SKM-1 (cell line): ENCODE measurements at regions not wholly inside any gene's neighbourhood (a gene's known extent, or its start where the extent isn't known, plus 50 kb on each side); places are given as distances from the start of the nearest gene placed in this dataset.
"Not testable (repeated sequence)": the region's sequence is repeated elsewhere in the genome, so short reads cannot be mapped to it uniquely, and the experiment has no call there.

ENCODE experiments used
- DNase-seq: peaks from one replicate; lab custom pipeline; 2025; ENCODE audit not compliant: unreplicated experiment; lab: John Stamatoyannopoulos, UW

DNA sequence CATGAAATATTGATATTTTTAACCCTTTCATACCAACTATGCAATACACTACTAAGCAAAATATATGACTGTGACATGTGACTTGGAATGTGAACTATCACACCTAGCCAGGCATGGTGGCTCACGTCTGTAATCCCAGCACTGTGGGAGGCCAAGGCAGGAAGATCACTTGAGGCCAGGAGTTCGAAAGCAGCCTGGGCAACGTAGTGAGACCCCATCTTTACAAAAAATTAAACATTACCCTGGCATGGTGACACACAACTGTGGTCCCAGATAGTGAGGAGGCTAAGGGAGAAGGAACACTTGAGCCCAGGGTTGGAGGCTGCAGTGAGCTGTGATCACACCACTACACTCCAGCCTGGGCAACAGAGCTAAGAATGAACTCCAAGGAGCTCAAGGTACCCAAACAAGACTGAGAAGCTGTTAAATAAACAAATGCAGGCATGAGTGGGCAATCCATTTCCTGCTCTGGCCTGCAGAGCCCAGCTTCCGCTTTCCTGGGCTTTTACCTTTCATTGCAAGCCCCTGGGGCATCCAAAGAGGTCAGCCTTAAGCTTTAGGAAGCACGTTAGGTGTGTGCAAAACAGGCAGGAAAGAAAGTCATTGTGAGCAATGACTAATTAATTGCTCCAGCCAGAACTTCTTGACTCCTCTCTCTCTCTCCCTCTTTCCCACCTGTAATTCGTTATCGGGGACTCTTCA is 162.1 kb upstream of the FOXK1 start:
- DNase-seq, result no peak

GRCh38 chr7:4523219-4523618 is 158.9 kb upstream of the FOXK1 start:
- DNase-seq, result no peak

DNA sequence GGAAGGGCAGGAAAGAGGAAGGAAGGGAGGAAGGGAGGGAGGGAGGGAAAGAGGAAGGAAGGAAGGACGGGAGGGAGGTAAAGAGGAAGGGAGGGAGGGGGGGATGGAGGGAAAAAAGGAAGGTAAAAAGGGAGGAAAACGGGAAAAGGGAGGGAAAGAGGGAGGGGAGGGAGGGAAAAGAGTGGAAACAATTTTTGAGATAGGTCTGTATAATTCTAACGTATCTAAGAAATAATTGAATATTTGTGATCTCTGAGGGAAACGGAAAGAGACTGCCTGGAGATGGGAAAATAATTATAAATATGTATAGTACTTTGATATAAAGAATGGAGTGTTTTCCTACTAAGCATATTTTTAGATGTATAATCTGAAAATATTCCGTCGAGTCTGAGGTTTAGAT is 158.2 kb upstream of the FOXK1 start:
- no peak for DNase-seq

- DNase-seq, result no peak
Observed at GRCh38 chr7:4525884-4526283, 156.2 kb upstream of the FOXK1 start.

DNA sequence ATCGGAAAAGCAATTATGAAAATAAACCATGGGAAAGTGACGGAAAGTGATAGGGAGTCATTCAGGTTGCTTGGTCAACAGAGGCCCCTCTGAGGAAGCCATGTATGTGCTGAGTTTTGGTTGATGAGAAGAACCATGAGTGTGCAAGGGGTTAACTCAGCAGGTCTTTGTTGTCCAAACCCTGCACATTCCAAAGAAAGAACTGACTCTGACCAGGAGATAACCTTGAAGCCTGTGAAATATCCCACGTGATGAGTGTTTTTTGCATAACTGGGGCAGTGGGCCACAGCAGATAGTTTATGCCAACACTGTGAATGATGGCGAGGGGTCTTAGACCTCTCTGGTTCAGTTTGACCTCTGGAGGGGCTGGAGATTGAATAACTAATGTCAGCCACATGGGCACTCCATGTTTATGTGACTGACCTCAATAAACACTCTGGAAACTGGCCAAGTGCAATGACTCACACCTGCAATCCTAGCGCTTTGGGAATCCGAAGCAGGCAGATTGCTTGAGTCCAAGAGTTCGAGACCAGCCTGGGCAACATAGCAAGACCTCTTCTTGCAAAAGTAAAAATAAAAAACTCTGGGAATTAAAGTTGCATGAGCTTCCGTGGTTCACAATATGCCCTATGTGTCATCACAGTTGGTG is 154.0 kb upstream of the FOXK1 start:
- DNase-seq, result no peak

- no peak for DNase-seq
Observed at GRCh38 chr7:4531236-4531635, 150.9 kb upstream of the FOXK1 start.

- DNase-seq, result not testable (repeated sequence)
Observed at GRCh38 chr7:4533339-4533738, 148.8 kb upstream of the FOXK1 start.

DNA sequence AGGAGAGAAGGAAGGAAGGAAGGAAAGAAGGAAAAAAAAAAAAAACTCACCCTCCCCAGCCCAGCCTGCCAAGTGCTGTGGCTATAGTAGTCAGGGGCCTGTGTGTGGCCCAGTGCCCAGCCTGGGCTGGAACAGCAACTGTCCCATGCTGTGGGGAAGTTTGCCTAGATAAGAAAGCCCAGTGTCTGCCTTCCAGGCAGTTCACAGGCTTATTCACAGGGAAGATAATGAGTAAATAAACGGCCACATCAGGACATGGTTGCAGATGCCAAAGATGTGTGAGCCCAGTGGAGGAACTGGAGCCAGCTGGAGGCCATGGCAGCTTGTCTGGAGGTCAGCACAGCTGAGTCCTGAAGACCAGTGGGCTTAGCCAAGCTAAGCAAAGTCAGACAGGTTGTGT is 132.4 kb upstream of the FOXK1 start:
- no peak for DNase-seq

GRCh38 chr7:4550117-4550516 is 132.0 kb upstream of the FOXK1 start:
- no peak for DNase-seq

- DNase-seq, result no peak
Observed at GRCh38 chr7:4552985-4553384, 129.1 kb upstream of the FOXK1 start.

DNA sequence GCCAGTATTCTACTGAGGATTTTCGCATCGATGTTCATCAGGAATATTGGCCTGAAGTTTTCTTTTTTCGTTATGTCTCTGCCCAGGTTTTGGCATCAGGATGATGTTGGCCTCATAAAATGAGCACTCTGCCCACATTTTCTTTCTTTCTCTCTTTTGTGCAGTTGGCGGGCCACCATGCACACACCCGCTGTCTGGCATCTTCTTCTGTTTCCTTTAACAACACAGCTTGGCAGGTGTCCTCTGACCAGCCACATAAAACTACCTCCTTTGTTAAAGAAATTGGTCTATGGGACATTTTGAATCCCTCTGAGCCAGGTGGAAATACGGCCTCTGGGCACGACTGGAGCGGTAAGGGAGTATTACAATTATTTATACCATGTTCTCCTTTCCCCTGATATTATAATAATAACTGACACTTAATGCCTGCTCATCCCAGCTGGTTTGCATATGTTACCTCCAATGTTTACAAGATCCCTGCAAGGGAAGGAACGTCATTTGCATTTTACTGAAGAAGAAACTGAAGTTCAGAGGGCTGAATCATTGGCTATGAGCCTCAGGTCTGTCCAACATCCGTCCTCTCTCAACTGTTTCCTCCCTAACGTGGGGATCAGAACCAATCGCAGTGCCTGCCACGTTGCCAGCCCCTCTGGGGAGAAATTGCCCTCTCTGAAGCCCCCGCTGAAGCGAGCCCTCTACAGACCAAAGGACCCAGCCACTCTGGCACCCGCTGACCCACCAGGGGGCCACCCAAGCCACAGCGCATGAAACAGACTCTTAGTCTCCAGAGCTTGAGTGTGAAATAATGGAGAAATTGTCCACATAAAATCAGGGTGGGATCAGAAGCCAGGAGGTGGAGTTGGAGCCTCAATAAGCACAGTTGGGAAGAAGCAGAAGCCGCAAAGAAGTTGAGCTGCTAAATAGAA is 125.0 kb upstream of the FOXK1 start:
- no peak for DNase-seq

DNA sequence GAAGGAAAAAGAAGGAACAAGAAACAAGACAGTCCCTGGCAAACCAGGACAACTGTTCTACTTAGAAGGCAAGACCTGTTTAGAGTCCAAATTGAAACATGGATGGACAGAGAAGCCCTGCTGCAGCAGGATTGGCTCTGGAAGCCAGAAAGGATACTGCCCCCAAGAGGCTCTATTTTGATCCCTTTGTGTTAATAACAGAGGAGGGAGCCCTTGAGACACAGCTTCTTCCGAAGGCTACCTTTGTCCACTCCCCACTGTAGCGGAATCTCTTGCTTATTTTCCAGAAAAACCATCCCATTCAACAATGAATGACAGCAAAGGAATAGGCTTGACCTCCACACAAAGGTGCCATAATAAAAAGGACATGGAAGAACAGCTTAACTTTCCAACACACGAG is 120.3 kb upstream of the FOXK1 start:
- DNase-seq, result no peak

- DNase-seq, result no peak
Observed at GRCh38 chr7:4566714-4567113, 115.4 kb upstream of the FOXK1 start.

- no peak for DNase-seq
Observed at GRCh38 chr7:4574851-4575250, 107.2 kb upstream of the FOXK1 start.

DNA sequence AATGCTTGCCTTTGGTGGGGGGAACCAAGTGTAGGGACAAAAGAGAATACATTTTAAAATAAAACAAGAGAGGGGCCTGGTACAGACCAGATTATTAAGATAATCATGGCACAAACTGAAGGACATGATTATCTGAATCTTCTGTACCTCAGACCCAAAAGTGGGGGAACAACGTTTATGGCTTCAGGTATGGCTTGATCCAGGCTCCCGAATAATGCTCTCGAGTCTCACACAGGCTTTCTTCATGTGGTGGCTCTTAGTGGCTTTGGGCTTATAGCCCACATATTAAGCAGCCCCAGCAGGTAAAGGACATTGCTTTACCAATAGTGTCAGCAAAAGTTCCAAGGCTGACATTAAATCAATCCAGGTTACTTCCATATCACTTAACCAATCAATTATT is 106.8 kb upstream of the FOXK1 start:
- DNase-seq, result no peak

- no peak for DNase-seq
Observed at GRCh38 chr7:4602905-4603842, 78.9 kb upstream of the FOXK1 start.

GRCh38 chr7:4603843-4604231 is 78.3 kb upstream of the FOXK1 start:
- no peak for DNase-seq

- DNase-seq, result no peak
Observed at GRCh38 chr7:4604456-4604940, 77.6 kb upstream of the FOXK1 start.

DNA sequence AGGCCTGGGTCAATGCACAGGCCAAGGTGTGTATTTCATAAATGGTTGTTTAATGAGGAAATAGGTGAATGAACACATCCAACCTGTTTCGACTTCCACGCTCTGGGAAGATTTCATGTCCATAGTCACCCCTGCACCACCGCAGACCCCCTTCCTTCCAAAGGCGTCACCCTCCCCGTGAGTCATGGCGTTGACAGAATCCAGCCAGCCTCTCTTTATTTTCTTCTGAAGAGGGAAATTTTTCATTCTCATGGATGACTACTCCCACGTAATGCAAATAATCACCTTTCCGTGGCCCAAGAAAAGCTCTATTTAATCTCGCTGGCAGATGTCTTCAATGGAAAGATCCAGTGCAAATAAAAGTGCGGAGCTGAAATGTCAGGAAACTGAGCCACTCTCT is 75.3 kb upstream of the FOXK1 start:
- DNase-seq, result no peak

DNA sequence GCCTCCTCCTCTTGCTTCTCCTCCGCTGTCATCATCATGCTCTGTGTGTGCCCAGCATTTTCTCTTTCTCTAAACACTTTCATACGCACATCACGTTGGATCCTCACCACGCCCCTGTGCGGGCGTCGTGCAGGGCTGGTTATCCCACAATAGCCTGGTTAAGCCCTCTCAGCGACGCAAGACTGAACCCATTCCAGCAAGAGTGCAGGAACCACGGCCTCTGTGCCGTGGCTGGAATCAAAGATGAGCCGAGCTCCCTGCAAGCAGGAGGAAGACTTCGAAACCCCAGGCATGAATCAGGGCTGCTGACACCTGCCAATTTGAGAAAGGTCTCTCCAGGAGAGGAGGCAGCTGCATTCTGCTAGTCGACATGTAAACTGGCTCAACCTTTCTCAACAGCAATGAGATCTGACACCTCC is 74.8 kb upstream of the FOXK1 start:
- DNase-seq, result no peak

- DNase-seq, result not testable (repeated sequence)
Observed at GRCh38 chr7:4609576-4609975, 72.5 kb upstream of the FOXK1 start.
